NB4 (cell line): ENCODE measurements at regions not wholly inside any gene's neighbourhood (a gene's known extent, or its start where the extent isn't known, plus 50 kb on each side); places are given as distances from the start of the nearest gene placed in this dataset.

Experiments
- CTCF ChIP-seq: IDR thresholded peaks from one replicate; pipeline ENCODE4 v1.5.1; 2012; ENCODE audit warnings: low read depth, low read length
- MYC ChIP-seq: IDR thresholded peaks from 2 replicates; pipeline ENCODE4 v1.6.1; 2011; ENCODE audit warnings: low read depth, low read length
- POLR2A ChIP-seq: IDR thresholded peaks from 2 replicates; pipeline ENCODE4 v1.6.1; 2011; ENCODE audit warnings: mild to moderate bottlenecking; ENCODE audit not compliant: insufficient read length; ENCODE audit errors: extremely low read depth
- TF ChIP-seq, protein P1 (sequence below): IDR thresholded peaks from 2 replicates; pipeline ENCODE4 v1.6.1; 2011; ENCODE audit warnings: low read depth, low read length

DNA sequence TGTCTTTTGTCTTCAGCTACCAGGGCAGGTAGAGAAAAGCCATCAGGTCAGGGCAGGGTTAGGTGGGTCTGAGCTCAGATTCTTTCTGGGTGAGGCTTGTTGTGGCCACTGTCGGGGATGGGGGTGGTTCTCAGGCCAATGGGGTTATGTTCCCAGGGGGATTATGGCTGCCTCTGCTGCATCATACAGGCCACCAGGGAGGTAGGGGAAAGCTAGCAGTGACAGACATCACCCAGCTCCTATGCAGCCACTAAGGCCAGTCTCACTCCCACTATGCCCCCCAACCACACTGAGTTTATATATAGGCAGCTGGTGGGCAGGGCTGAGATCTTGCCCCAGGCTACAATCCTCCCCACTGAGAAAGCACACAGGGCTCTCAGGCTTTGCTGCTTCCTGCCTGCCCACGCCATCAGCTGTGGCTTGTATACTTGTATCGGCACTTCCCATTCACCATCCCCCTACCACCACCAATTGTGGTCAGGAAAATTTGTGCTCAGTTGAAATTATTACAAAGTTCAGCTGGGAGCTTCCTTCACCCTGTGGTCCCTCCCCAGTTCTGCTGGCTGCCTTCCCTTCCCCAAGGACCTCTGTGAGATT lies 72.6 kb upstream of the PTPN13 start:
- TF ChIP-seq CTCF (no peak), POLR2A (no peak), MYC (no peak)
- TF ChIP-seq, protein P1, sequence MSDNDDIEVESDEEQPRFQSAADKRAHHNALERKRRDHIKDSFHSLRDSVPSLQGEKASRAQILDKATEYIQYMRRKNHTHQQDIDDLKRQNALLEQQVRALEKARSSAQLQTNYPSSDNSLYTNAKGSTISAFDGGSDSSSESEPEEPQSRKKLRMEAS = no peak
